NB4 (cell line): ENCODE measurements at regions not wholly inside any gene's neighbourhood (a gene's known extent, or its start where the extent isn't known, plus 50 kb on each side); places are given as distances from the start of the nearest gene placed in this dataset.

Experiments
- DNase-seq: peaks from one replicate; pipeline ENCODE4 v3.0.0; 2010; ENCODE audit warnings: low read depth
- H3K4me3 ChIP-seq: one replicate; pipeline ENCODE4 v1.5.1; 2011; ENCODE audit warnings: mild to moderate bottlenecking, low read depth, low read length, moderate library complexity
- CTCF ChIP-seq: IDR thresholded peaks from one replicate; pipeline ENCODE4 v1.5.1; 2012; ENCODE audit warnings: low read depth, low read length
- MAX ChIP-seq: IDR thresholded peaks from 2 replicates; pipeline ENCODE4 v1.6.1; 2011; ENCODE audit warnings: low read depth, low read length
- MYC ChIP-seq: IDR thresholded peaks from 2 replicates; pipeline ENCODE4 v1.6.1; 2011; ENCODE audit warnings: low read depth, low read length
- POLR2A ChIP-seq: IDR thresholded peaks from 2 replicates; pipeline ENCODE4 v1.6.1; 2011; ENCODE audit warnings: mild to moderate bottlenecking; ENCODE audit not compliant: insufficient read length; ENCODE audit errors: extremely low read depth

- no peak for DNase-seq
- no peak overlapping the region for H3K4me3 ChIP-seq
- TF ChIP-seq POLR2A (no peak), CTCF (no peak), MAX (no peak)
Observed at GRCh38 chr12:89264837-89265236, 87.5 kb downstream of the DUSP6 start.

GRCh38 chr12:89263900-89264299 is 88.4 kb downstream of the DUSP6 start:
- TF ChIP-seq MYC (no peak), MAX (no peak), POLR2A (no peak), CTCF (no peak)
- H3K4me3 ChIP-seq, result no peak overlapping the region
- no peak for DNase-seq

GRCh38 chr12:89262855-89263552 is 89.3 kb downstream of the DUSP6 start:
- DNase-seq, result no peak
- TF ChIP-seq MAX, result no peak
- no peak for TF ChIP-seq CTCF
- TF ChIP-seq MYC, result no peak
- no peak for TF ChIP-seq POLR2A

GRCh38 chr12:89261982-89262381 is 90.3 kb downstream of the DUSP6 start:
- TF ChIP-seq MYC (no peak), POLR2A (no peak), CTCF (no peak), MAX (no peak)
- H3K4me3 ChIP-seq, result no peak overlapping the region
- DNase-seq, result no peak

More at GRCh38 chr12:89262855-89263552, 89.3 kb downstream of the DUSP6 start:
- H3K4me3 ChIP-seq, result no peak overlapping the region

GRCh38 chr12:89260841-89261637 is 91.3 kb downstream of the DUSP6 start:
- DNase-seq, result no peak
- TF ChIP-seq POLR2A (no peak), CTCF (no peak), MAX (no peak), MYC (no peak)
- H3K4me3 ChIP-seq, result no peak overlapping the region

GRCh38 chr12:89259821-89260220 is 92.5 kb downstream of the DUSP6 start:
- no peak overlapping the region for H3K4me3 ChIP-seq
- no peak for DNase-seq
- TF ChIP-seq CTCF (no peak), MYC (no peak), MAX (no peak), POLR2A (no peak)
